ENCODE measurements at regions not wholly inside any gene's neighbourhood (a gene's known extent, or its start where the extent isn't known, plus 50 kb on each side); places are given as distances from the start of the nearest gene placed in this dataset.

GRCh38 chr4:180855184-180855583 is 1388.0 kb upstream of the TENM3 start:
- DNase-seq (ENCODE audit: low read depth, low spot score): no peak

DNA sequence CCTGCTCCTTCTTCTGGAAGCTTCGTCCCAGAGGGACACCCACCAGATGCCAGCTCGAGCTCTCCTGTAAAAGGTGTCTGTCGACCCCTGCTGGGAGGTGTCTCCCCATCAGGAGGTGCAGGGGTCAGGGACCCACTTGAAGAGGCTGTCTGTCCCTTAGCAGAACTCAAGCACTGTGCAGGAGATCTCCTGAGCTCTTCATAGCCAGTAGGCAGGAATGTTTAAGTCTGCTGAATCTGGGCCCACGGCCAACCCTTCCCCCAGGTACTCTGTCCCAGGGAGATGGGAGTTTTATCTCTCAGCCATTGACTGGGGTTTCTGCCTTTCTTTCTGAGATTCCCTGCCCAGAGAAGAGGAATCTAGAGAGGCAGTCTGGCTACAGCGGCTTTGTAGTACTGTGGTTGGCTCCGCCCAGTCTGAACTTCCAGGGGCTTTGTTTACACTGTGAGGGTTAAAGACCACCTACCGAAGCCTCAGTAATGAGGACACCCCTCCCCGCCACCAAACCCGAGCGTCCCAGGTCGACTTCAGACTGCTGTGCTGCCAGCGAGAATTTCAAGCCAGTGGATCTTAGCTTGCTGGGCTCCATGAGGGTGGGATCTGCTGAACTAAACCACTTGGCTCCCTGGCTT is 1383.0 kb upstream of the TENM3 start:
- DNase-seq (ENCODE audit: low read depth, low spot score): no peak

DNA sequence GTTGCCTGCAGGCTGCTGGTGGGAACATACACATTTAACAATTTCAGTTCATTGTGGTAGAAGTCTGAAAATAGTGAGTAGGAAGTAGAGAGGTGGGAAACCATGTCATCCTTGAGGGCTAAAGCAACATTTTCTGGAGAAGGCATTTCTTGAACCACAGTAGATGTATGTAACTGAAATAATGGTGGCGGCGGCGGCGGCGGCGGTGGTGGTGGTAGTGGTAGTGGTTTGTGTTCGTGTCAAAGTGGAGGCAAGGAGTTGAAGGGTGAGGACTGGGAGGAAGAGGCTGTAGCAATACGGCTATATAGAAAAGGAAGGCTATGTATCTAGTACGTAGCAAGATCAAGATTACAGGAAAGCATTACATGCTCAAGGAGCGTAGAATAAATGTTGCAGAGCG is 1381.6 kb upstream of the TENM3 start:
- DNase-seq (ENCODE audit: low read depth, low spot score): no peak

GRCh38 chr4:180866933-180867643 is 1376.1 kb upstream of the TENM3 start:
- DNase-seq (ENCODE audit: low read depth, low spot score): no peak

DNA sequence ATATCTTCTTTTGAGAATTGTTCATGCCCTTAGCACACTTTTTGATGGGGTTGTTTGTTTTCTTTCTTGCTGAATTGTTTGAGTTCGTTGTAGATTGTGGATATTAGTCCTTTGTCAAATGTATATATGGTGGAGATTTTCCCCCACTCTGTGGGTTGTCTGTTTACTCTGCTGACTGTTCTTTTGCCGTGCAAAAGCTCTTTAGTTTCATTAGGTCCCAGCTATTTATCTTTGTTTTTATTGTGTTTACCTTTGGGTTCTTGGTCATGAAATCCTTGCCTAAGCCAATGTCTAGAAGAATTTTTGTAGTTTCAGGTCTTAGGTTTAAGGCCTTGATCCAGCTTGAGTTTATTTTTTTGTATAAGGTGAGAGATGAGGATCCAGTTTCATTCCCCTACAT is 1372.6 kb upstream of the TENM3 start:
- DNase-seq (ENCODE audit: low read depth, low spot score): no peak

DNA sequence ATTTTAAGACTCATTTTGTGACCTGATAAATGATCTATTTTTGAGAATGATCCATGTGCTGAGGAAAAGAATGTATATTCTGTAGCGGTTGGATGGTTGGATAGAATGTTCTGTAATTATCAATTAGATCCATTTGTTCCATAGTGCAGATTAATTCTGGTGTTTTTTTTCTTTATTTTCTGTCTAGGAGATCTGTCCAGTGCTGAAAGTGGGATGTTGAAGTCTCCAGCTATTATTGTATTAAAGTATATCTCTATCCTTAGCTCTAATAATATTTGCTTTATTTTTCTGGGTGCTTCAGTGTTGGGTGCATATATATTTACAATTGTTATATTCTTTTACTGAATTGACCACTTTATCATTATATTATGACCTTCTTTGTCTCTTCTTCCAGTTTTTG is 1344.9 kb upstream of the TENM3 start:
- no peak for DNase-seq (ENCODE audit: low read depth, low spot score)

GRCh38 chr4:180900781-180901180 is 1342.4 kb upstream of the TENM3 start:
- DNase-seq (ENCODE audit: low read depth, low spot score): no peak

DNA sequence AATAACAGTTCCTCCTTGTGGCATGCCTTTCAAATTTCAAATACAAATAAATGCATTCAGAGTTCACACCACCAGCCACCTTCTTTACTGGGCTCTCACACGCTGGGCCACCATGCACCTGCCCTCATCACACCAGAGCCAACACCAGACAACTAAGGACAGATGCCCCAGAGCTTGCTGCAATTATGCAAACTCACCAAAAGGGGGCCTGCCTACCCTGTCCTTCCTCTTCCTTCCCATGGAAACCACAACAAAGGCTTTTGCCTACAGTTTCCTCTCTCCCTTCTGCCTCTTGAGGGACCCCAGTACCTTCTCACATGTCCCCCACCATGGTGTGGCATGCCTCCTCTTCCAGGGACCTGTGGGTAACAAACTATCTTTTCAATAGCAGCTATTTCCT is 1333.9 kb upstream of the TENM3 start:
- DNase-seq (ENCODE audit: low read depth, low spot score): no peak

- no peak for DNase-seq (ENCODE audit: low read depth, low spot score)
Measured at GRCh38 chr4:180913750-180914149, 1329.5 kb upstream of the TENM3 start.

DNA sequence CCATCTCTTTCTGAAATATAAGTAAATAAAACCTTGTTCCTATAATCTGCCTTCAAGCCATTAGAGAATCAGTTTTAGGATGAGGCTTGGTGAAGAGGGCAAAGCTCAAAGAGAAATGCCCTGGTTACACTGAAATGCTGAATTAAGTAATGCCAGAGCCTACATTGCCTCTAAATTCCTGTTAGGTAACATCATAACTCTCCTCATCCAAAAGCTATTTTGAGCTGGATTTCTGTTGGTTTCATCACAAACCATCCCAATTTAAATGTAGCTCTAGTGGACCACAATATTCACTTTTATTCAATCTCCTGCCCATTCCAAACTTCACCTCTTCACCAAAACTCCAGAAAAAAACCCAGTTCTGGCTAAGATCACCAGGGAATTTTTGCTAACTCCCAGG is 1319.7 kb upstream of the TENM3 start:
- no peak for DNase-seq (ENCODE audit: low read depth, low spot score)

GRCh38 chr4:180925805-180926204 is 1317.4 kb upstream of the TENM3 start:
- DNase-seq (ENCODE audit: low read depth, low spot score): no peak

DNA sequence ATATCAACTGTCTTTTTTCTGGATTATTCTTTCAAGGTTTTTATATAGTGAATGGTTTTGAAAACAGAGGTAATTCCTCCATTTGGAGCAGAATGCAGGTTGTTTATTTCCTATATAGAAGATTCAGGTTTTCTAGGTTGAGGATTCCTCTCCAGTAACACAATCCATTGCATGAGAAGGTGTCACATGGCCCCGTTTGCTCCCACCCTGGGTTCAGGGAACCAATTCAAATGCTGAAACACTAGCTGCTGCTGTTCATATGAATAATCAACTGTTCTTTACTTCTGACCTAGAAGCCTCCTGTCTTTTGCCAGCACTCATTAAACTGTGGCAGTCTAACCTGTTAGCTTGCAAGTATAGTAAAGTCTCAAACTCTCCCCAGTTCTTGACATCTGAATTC is 1316.9 kb upstream of the TENM3 start:
- DNase-seq (ENCODE audit: low read depth, low spot score): no peak

- DNase-seq (ENCODE audit: low read depth, low spot score): no peak
Measured at GRCh38 chr4:180932370-180933001, 1310.7 kb upstream of the TENM3 start.

DNA sequence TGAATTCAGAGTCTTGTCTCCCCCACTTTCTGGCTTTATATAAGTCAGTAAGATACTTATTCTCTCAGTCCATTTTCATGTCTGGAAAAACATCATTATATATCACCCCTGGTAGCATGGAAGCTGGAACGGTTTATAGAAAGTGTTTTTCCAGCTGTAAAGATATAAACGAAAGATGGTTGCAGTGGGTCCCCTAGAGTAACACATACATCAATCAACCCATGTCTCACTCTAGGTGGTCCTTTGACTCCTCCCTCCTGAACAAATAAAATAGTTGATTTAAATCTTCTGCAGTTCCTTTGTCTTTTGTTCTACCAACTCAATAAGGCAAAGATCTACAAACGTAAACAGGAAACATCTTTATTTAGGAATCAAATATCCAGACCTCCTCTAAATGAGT is 1306.1 kb upstream of the TENM3 start:
- no peak for DNase-seq (ENCODE audit: low read depth, low spot score)

- no peak for DNase-seq (ENCODE audit: low read depth, low spot score)
Measured at GRCh38 chr4:180940680-180941079, 1302.5 kb upstream of the TENM3 start.

DNA sequence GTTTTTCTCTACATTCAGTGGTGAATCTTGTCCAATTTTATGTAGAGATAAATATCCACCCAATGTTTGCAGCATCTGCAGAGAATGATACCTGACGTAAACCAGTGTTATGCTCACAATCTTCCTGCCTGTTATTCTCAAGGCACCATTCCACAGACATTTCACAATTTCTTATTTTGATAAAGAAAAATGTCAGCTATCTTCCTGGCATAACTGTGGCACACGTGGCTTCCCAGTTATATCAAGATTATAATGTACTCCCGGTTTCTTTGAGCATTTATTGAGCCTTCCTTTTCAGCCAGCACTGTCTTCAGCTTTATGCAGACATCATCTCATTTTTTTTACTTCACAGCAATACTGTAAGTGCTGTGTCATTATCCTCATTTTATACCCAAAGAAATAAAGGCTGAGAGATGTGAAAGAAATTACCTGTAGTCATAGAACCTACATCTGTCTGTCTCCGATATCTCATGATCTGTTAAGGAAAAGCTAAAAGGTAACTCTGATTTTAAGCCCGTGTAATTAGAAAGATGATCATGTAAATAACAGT is 1300.8 kb upstream of the TENM3 start:
- DNase-seq (ENCODE audit: low read depth, low spot score): no peak

DNA sequence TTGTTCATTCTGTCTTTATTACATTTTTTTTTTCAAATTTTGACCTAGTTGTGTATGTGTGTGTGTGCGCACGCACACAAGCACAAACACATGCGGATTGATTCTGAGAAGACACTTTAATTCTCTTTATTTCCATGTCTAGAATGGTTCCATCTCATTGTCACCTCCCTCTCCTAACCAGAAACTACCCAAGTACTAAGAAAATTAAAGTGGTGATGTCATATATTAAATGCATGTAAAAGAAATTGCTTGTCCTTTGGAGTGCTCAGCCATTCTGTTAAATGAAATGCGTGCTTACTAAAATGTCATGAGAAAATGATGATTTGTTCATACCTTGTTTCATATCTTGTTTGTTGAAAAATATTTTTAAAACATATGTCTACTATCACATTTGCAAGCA is 1297.0 kb upstream of the TENM3 start:
- DNase-seq (ENCODE audit: low read depth, low spot score): no peak

- no peak for DNase-seq (ENCODE audit: low read depth, low spot score)
Measured at GRCh38 chr4:180947425-180947824, 1295.8 kb upstream of the TENM3 start.

DNA sequence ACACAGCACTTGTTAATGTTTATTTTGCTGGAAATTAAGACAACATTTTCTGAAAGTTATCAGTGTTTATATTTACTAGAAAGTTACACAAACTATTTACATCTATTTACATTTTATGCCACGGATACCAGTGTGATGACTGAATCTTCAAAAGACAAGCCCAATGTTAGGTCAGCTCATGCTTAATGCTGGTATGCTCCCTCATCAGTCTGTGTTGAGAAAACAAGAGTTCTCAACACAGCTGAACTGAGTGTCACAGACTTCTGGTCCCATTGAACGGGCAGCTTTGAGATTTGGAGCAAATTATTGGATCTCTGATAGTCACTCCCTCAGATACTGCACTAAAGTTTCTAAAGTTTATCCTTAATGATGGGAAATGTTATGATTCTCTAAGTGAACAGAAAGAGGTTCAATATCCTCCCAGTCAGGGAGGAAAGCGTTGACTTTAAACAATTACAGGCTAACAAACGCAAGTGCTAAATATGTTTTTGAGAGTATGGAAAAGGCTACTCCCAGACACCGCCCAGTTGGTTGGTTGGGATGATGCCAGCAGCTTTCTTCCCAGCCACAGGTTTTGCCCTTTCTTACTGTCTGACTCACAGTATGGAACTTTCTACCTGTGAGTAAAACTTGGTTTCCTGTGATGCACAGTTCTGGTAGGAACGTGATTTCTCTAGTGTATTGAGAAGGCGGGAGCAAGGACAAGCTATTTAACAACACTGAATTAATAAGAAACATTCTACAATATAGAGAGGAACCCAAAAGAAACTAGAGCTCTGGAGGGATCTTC is 1293.6 kb upstream of the TENM3 start:
- no peak for DNase-seq (ENCODE audit: low read depth, low spot score)

DNA sequence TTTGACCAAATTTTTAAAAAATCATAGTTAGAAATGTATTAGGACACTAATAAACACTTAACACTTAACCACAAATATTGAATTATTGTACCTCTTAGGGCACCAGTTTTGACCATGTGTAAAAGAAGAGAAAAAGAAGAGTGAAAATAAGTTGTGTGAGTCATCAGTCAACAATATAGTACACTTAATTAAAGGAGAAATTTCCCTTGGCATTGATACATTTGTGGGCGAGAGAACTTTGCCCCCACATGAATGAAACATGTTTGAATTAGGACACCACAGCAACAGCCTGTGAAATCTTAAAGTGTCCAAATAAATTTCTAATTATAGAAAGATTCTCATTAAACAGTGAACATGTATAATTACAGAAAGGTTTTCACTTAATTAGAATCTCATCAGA is 1292.8 kb upstream of the TENM3 start:
- no peak for DNase-seq (ENCODE audit: low read depth, low spot score)

DNA sequence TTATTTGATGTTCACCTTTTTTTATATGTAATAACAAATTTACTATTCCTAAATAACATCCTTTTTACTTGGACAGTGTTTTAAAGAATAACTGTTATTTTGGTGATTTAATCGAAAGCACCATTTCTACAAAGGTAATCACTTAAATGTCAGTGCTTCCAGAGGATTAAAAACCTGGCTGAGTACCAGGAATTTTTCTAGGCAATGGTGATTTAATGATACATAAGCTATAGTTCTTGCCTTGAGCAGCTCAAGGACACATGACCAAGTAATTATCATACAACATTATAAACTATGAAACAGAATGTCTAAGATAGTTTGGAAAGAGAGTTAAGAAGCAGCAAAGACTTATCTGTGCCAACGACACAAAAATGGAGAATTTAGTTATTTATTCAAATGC is 1291.9 kb upstream of the TENM3 start:
- no peak for DNase-seq (ENCODE audit: low read depth, low spot score)

GRCh38 chr4:180953572-180953971 is 1289.6 kb upstream of the TENM3 start:
- DNase-seq (ENCODE audit: low read depth, low spot score): no peak
